ENCODE measurements at regions not wholly inside any gene's neighbourhood (a gene's known extent, or its start where the extent isn't known, plus 50 kb on each side); places are given as distances from the start of the nearest gene placed in this dataset.

- DNase-seq (ENCODE audit: low spot score): no peak
Observed at GRCh38 chr7:45235905-45236304, 78.3 kb downstream of the RAMP3 start.

DNA sequence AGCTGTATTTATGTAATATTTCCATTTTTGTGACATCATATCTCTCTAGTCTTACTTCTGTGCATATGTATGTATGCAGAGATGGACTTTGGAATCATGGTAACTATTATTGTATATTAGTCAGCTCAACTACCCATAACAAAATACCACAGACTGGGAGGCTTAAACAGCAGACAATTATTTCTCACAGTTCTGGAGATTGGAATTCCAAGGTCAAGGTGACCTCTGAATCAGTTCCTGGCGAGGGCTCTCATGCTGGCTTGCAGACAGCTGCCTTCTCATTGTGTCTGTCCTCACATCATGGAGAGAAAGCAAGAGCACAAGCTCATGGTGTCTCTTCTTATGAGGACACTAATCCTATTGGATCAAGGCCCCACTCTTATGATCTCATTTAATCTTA is 79.1 kb downstream of the RAMP3 start:
- no peak for DNase-seq (ENCODE audit: low spot score)

DNA sequence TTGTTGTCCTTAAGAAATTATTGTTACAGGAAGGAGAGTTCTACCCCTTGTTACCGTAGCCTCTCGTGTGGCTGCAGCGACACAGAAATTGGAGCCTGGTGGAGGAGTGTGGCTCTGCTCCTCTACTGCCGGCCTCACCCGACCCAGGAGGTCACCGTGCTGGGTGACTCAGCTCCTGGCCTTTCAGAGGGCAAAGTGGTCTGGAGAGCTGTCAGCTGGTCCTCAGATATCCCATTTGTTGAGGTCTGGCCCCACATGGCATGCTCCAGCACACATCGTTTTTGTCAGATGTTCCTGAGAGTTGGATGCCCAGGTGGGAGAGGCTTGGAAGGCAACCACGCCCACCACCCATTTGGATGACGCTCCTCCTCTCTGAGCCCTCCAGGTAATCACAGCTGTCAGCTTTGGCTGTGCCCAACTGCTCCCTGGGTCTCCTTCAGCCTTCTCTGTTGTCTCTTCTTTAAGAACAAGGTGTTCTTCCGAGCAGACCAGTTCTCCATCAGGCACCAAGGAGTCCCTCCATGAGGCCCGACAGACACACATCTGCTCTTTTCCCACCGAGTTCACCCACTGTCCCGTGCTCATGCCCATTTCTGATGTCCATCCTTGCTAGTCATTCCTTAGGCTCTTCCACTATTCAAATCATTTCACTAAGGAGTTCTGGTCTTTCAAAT is 80.3 kb downstream of the RAMP3 start:
- DNase-seq (ENCODE audit: low spot score): no peak

GRCh38 chr7:45238806-45239205 is 81.2 kb downstream of the RAMP3 start:
- DNase-seq (ENCODE audit: low spot score): no peak

DNA sequence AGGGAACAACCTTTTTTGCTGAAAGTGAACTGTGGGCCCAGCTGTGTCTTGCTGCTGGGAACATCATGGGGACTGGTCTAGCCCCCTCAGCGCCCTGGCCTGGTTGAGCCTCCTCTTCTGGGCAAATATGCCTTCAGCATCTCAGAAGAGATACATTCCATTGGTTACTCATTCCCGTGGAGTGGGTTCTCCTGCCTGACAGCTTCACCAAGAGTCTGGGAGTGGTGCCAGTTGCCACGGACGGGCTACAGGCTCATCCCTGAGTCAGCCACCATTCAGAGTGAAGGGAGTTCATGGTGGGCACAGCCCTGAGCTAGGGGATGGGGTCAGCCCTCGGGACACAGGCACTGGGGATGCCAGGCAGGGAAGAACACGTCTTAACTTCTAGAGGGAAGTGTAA is 81.9 kb downstream of the RAMP3 start:
- DNase-seq (ENCODE audit: low spot score): no peak

DNA sequence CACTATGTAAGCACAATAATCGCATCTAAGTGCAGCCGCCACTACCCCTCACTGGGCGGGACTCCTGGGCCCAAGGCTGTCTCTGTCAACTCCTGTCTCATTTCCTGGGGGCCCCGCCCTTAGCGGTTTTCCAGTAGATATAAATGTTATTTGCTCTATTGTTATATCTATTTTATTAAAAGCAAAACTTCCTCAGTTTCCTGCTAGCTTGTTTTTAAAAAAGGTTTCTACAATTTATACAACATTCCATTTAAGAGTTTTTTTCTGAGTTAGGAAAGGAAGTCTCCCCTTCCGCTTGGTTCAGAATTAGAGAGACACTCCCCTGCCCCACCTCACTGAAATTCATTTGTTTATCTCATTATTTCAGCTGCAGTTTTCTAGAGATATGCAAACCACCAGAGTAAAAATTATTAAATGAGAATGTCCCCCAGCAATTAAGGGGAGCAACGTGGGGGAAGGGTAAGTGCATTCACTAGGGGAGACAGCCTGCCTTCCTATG is 82.7 kb downstream of the RAMP3 start:
- no peak for DNase-seq (ENCODE audit: low spot score)

DNA sequence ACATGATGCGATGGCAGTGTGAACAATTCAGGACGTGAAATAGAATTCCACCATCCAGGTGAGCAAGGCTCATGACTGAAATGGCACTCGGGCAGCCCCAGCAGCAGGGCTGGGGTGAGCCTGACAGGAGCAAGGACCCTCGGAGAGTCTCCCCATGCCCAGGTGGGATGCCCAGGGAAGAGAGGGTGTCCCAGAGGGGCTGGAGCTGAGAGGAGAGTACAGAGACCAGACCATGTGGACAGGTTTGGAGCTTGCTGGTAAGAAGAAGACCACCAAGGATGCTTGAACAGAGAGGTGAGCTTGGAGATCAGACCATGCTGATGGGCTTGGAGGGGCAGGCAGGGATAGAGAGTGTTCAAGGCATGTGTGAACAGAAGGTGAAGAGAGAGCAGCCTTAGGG is 83.3 kb downstream of the RAMP3 start:
- DNase-seq (ENCODE audit: low spot score): no peak

DNA sequence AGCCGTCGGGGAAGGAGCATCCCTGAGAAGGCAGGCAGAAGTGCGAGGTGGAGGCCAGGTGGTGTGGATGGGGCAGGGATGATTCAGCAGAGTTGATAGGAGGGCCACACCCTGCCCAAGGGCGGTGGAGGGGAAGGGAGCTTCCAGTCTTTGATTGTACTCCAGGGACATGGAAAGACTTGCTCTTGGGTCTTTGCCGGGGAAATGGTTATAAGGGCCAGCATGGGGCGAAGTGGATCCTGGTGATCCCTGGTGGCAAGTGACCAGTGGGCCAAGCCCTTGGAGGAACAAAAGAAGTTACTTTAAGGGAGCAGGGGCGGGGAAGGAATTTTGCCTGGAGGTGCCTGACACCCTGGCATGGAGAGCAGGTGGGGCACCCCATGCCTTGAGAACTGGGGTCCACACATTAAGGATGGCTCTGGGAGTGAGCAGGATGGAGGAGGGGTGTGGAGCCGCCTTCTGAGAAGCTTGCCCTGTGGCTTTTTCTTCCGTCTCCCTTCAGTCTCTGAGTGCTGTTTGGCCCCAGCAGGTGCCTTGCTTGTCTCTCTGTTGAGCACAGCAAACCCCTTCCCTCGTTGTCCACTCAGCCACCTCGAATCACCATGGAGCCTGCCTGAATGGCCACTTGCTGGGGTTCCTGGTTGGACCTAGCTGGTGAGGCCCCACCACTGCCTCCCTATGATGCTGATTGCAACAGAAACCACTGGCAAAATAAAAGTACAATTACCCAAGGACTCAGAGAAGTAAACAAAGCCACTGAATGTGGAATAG is 83.9 kb downstream of the RAMP3 start:
- no peak for DNase-seq (ENCODE audit: low spot score)

- no peak for DNase-seq (ENCODE audit: low spot score)
Observed at GRCh38 chr7:45242261-45242660, 84.7 kb downstream of the RAMP3 start.

- no peak for DNase-seq (ENCODE audit: low spot score)
Observed at GRCh38 chr7:45242698-45243097, 85.1 kb downstream of the RAMP3 start.

DNA sequence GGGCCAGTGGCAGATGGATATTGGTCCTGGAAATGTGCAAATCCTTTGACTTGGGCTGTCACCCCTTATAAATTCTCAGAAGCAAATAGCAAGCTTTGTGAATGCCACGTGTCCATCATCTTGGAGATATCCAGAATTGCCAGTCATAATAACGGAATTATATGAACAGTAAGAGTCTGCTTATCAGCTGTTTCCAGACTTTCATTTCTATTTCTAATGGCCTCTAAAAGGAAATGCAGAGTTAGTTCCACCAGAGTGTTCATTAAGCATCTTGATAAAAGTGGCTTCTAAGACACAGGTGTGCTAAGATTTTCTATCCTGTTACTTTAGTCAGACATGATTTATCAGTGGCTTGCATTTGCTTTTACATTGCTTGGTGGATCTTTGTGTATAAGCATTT is 87.4 kb downstream of the RAMP3 start:
- DNase-seq (ENCODE audit: low spot score): no peak

GRCh38 chr7:45246339-45246738 is 88.7 kb downstream of the RAMP3 start:
- no peak for DNase-seq (ENCODE audit: low spot score)

DNA sequence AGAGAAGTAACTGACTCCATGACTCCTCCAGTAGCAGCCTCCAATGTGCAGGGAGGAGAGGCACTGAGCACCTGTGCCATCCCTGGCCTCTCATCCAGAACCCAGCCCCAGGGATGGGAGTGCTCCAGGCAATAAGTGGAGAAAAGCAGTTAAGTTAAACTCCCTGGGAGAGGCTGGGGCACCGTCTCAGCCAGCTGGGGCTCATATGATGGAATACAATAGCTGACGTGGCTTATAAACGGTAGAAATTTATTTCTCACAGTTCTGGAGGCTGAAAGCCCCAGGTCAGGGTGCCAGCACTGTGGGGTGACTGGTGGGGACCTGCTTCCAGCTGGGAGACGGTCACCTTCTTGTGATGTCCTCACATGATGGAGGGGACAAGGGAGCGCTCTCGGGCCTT is 94.7 kb downstream of the RAMP3 start:
- no peak for DNase-seq (ENCODE audit: low spot score)

GRCh38 chr7:45252857-45253256 is 95.3 kb downstream of the RAMP3 start:
- DNase-seq (ENCODE audit: low spot score): no peak

DNA sequence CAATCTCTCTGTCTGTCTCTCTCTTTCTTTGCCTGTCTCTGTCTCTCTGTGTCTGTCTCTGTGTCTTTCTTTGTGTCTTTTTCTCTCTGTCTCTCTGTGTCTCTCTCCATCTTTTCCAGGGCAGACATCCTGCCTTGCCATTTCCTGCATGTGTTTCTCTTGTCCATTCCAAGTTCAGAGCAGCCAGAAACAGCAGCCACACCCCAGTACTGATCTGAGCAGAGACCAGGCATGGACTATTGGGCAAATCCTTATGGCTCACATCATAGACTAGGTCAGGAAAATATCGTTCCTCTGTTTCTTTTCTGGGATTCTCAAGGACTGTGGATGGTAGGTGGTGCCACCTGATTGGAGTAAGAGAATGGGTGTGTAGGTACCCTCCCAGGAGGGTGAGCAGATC is 95.8 kb downstream of the RAMP3 start:
- no peak for DNase-seq (ENCODE audit: low spot score)

- DNase-seq (ENCODE audit: low spot score): no peak
Observed at GRCh38 chr7:45255187-45255586, 97.6 kb downstream of the RAMP3 start.

DNA sequence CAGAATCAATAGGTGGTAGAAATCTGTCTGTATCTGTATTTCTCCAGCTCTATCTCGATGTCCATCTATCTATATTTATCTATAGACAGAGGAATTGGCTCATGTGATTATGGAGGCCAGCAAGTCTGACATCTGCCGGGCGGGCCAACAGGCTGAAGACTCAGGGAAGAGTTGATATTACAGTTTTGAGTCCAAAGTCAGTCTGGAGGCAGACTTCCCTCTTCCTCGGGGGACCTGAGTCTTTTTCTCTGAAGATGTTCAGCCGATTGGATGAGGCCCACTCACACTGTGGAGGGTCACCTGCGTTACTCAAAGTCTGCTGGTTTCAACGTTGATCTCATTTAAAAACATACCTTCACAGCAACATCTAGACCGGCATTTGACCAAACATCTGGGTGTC is 98.7 kb downstream of the RAMP3 start:
- no peak for DNase-seq (ENCODE audit: low spot score)

DNA sequence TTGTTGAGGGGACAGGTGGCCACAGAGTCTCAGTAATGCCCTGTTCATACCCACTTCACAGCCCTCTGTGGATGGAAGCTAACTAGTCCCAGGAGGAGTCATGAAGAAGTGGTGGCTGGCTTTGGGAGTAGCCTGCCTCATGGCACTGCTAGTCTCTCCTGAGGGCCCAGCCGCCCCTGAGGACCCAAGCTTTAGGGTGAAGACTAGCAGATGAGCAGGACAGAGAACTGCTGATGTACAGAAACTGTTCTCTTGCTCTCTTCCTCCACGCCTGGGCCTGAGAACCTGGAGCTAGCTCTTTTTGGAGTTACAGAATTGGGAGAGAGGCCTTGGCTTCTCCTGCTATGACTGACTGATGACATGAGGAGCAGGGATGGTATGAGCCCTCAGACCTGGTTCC is 99.2 kb downstream of the RAMP3 start:
- no peak for DNase-seq (ENCODE audit: low spot score)

GRCh38 chr7:45257284-45257683 is 99.7 kb downstream of the RAMP3 start:
- no peak for DNase-seq (ENCODE audit: low spot score)

DNA sequence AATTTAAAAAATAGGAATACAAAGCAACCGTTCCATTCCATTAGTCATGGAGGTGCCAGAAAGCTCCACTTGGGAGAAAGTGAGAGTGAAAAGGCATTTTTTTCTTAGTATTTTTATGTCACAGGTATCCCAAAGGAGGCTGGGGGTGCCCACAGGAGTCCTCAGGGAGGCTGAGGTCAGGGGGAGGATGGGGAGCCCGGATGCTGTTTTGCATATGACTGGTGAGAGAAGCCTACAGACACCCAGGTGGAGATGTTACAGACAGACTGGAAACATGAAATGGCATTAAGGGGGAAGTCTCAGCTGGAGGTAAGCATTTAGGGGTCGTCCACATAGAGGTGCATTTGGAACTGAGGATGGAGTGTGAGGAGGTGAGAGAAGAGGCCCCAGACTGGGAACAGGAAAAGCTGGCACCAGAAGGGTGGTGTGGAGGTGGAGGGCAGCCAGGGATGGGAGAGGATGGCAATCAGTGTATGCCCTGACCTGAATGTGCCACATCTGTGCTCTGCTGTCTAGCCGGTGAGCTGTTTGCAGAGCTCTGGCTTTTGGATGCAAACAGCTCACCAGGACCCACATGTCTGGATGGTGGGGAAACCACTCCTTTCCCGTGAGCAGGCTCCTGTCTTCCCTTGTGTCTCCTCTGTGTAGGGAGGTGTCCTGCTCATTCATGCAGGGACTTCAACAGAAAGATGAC is 101.1 kb downstream of the RAMP3 start:
- no peak for DNase-seq (ENCODE audit: low spot score)

GRCh38 chr7:45259227-45259596 is 101.6 kb downstream of the RAMP3 start:
- DNase-seq (ENCODE audit: low spot score): no peak

DNA sequence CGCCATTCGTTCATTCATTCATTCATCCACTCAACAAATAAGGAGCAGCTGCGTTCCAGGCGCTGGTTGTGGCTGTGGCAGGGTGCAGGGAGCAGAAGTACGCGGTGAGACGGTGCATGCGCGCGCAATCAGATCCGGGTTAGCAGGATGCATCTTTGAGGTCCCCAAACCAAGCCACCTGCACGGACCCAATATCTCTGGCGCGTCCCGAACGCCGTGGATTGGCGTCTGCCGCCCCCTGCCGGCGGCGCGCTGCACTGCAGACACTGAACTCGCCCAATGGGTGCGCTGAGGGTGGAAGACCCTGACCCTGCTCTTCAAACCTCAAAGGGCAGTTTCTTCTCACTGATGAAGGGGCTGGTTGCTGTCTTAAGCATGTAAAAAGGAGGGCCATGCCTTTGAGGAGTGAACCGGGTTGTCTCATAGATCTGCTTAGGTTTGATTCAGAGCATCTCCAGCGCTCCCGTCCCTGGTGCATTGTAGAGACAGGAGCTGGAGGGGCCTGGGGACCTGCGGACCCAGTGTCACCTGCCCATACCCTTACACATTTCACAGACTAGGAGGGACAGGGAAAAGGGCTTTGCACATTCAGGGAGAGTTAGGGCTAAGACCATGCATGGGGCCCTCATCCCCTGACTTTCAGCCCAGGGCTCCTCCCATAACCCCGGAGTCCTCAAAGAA is 102.5 kb downstream of the RAMP3 start:
- peak; percentile 90 for DNase-seq (ENCODE audit: low spot score)

- DNase-seq (ENCODE audit: low spot score): peak; percentile 63
Observed at GRCh38 chr7:45267262-45267661, 109.7 kb downstream of the RAMP3 start.

All from iPS-NIHi11 (cell line).